Neural crest cell (in vitro differentiated cells): ENCODE measurements at regions not wholly inside any gene's neighbourhood (a gene's known extent, or its start where the extent isn't known, plus 50 kb on each side); places are given as distances from the start of the nearest gene placed in this dataset.

Experiments used
- DNase-seq: peaks from one replicate; pipeline ENCODE4 v3.0.0; 2021; ENCODE audit warnings: low read depth, mixed read lengths, low spot score
- H3K27ac Mint-ChIP-seq: one replicate; pipeline ENCODE4 v1.8.0; 2021; ENCODE audit warnings: mild to moderate bottlenecking, mixed read lengths; ENCODE audit not compliant: unreplicated experiment
- H3K27me3 Mint-ChIP-seq: 2 replicates; pipeline ENCODE4 v1.8.0; 2021; ENCODE audit warnings: low read depth, mild to moderate bottlenecking, mixed read lengths
- H3K36me3 Mint-ChIP-seq: 2 replicates; pipeline ENCODE4 v1.8.0; 2021; ENCODE audit warnings: low read depth, mild to moderate bottlenecking, mixed read lengths
- H3K4me1 Mint-ChIP-seq: 2 replicates; pipeline ENCODE4 v1.8.0; 2021; ENCODE audit warnings: mixed read lengths
- H3K4me3 Mint-ChIP-seq: one replicate; pipeline ENCODE4 v1.8.0; 2021; ENCODE audit warnings: mild to moderate bottlenecking, mixed read lengths
- H3K9me3 Mint-ChIP-seq: 2 replicates; pipeline ENCODE4 v1.8.0; 2021; ENCODE audit warnings: mixed read lengths
- CTCF ChIP-seq: fragments of 200-600 bp; sonication (generic); conservative IDR thresholded peaks from 2 replicates; pipeline ENCODE4 v1.5.0; 2021; ENCODE audit warnings: antibody characterized with exemption, mild to moderate bottlenecking

- Mint-ChIP-seq H3K27me3 (no peaks in the 10 kb centered on the region), H3K4me1 (no peaks in the 10 kb centered on the region), H3K4me3 (no peak overlapping the region), H3K9me3 (peaks cover 2% of the 10 kb centered on the region), H3K36me3 (no peaks in the 10 kb centered on the region), H3K27ac (no peak overlapping the region)
- DNase-seq: no peak
- TF ChIP-seq CTCF: peak; percentile 53
Observed at GRCh38 chr21:19322360-19322759, 918.8 kb upstream of the TMPRSS15 start.

DNA sequence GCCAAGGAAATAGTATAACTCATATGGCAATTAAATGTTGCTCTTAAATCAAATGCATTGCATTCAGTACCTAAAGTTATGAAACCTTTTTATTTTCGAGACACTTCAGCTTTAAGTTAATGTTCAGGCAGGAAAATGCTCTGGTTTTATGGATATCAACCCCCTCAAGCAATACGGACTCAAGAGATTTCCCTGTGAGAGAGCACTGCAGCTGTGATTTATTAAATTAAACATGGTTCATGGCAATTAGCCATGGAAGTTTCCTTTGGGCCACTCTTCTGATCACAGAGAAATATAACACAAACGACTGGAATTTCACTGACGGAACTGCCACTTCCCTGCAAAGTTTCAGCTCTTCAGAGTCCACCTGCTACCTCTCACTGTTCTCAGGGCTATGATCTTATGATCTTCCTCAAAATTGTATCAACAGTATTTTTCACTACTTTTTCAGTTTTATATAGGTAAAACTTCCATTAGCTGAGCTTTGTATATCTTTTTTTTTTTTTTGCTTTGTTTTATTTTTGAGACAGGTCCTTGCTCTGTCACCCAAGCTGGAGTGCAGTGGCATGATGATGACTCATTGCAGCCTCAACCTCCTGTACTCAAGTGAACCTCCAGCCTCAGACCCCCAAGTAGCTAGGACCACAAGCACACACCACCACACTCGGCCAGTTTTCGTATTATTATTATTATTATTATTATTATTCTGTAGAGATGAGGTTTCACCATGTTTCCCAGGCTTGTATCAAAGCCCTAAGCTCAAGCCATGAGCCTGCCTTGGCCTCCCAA lies 923.1 kb upstream of the TMPRSS15 start:
- Mint-ChIP-seq H3K4me3 (no peak overlapping the region), H3K4me1 (no peaks in the 10 kb centered on the region), H3K9me3 (peaks cover 11% of the 10 kb centered on the region), H3K36me3 (no peaks in the 10 kb centered on the region), H3K27me3 (no peaks in the 10 kb centered on the region), H3K27ac (no peak overlapping the region)
- no peak for TF ChIP-seq CTCF
- no peak for DNase-seq

GRCh38 chr21:19328954-19329353 lies 925.4 kb upstream of the TMPRSS15 start:
- peaks cover 16% of the 10 kb centered on the region for H3K9me3 Mint-ChIP-seq
- TF ChIP-seq CTCF: no peak
- no peaks in the 10 kb centered on the region for H3K4me1 Mint-ChIP-seq
- H3K27ac Mint-ChIP-seq: no peak overlapping the region
- no peak overlapping the region for H3K4me3 Mint-ChIP-seq
- H3K27me3 Mint-ChIP-seq: no peaks in the 10 kb centered on the region
- no peak for DNase-seq
- no peaks in the 10 kb centered on the region for H3K36me3 Mint-ChIP-seq

- no peaks in the 10 kb centered on the region for H3K4me1 Mint-ChIP-seq
- peak; percentile 33 for TF ChIP-seq CTCF
- no peaks in the 10 kb centered on the region for H3K9me3 Mint-ChIP-seq
- H3K4me3 Mint-ChIP-seq: no peak overlapping the region
- no peak for DNase-seq
- H3K27ac Mint-ChIP-seq: no peak overlapping the region
- no peaks in the 10 kb centered on the region for H3K27me3 Mint-ChIP-seq
- H3K36me3 Mint-ChIP-seq: no peaks in the 10 kb centered on the region
Observed at GRCh38 chr21:19340303-19340702, 936.7 kb upstream of the TMPRSS15 start.

DNA sequence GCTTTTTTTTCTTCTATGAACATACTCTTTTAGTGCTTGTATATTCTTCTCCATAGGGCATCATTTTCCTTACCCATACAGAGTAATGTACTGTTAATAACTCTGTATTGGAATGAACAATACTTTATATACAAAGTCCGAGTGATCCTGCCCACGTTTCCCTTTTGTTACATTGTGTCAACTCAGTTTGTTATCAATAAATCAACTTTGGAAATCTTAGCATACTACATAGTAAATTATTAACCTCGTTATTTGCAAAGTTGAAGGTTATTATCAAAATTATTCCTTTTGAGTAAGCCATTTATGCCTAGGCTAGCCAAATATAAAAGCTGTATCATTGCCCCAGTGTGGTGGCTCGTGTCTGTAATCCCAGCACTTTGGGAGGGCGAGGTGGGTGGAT lies 937.4 kb upstream of the TMPRSS15 start:
- no peak for DNase-seq
- H3K36me3 Mint-ChIP-seq: no peaks in the 10 kb centered on the region
- no peaks in the 10 kb centered on the region for H3K27me3 Mint-ChIP-seq
- TF ChIP-seq CTCF: no peak
- H3K27ac Mint-ChIP-seq: no peak overlapping the region
- H3K4me3 Mint-ChIP-seq: no peak overlapping the region
- no peaks in the 10 kb centered on the region for H3K4me1 Mint-ChIP-seq
- no peaks in the 10 kb centered on the region for H3K9me3 Mint-ChIP-seq
